GF-D8 (cell line): ENCODE measurements at regions not wholly inside any gene's neighbourhood (a gene's known extent, or its start where the extent isn't known, plus 50 kb on each side); places are given as distances from the start of the nearest gene placed in this dataset.
A peak's percentile ranks its signal among the peaks of the same experiment; 100 is the strongest.

Source experiments
- DNase-seq: peaks from one replicate; lab custom pipeline; 2025; lab: John Stamatoyannopoulos, UW

GRCh38 chr4:113849771-113850170, 88.2 kb upstream of the CAMK2D start:
- DNase-seq = no peak

- DNase-seq = no peak
These were observed 86.2 kb upstream of the CAMK2D start for GRCh38 chr4:113847710-113848109.

- no peak for DNase-seq
These were observed 84.9 kb upstream of the CAMK2D start for GRCh38 chr4:113846433-113846832.

- no peak for DNase-seq
These were observed 83.6 kb upstream of the CAMK2D start for GRCh38 chr4:113845138-113845537.

- DNase-seq = no peak
These were observed 82.8 kb upstream of the CAMK2D start for GRCh38 chr4:113844369-113844768.

- no peak for DNase-seq
These were observed 79.3 kb upstream of the CAMK2D start for GRCh38 chr4:113840861-113841260.

- no peak for DNase-seq
These were observed 76.9 kb upstream of the CAMK2D start for GRCh38 chr4:113838460-113838859.

GRCh38 chr4:113837397-113837796, 75.9 kb upstream of the CAMK2D start:
- DNase-seq = peak; percentile 61

- no peak for DNase-seq
These were observed 73.5 kb upstream of the CAMK2D start for GRCh38 chr4:113835005-113835404.

GRCh38 chr4:113834298-113834697, 72.8 kb upstream of the CAMK2D start:
- DNase-seq = no peak

GRCh38 chr4:113832803-113833202, 71.3 kb upstream of the CAMK2D start:
- no peak for DNase-seq

- no peak for DNase-seq
These were observed 69.9 kb upstream of the CAMK2D start for GRCh38 chr4:113831457-113831856.

- DNase-seq = no peak
These were observed 67.2 kb upstream of the CAMK2D start for GRCh38 chr4:113828702-113829101.

- no peak for DNase-seq
These were observed 65.7 kb upstream of the CAMK2D start for GRCh38 chr4:113827285-113827684.

GRCh38 chr4:113826421-113826820, 64.9 kb upstream of the CAMK2D start:
- DNase-seq = no peak

- DNase-seq = no peak
These were observed 63.7 kb upstream of the CAMK2D start for GRCh38 chr4:113825272-113825671.

- no peak for DNase-seq
These were observed 62.9 kb upstream of the CAMK2D start for GRCh38 chr4:113824396-113824795.

GRCh38 chr4:113823291-113823659, 61.7 kb upstream of the CAMK2D start:
- no peak for DNase-seq

- DNase-seq = no peak
These were observed 61.2 kb upstream of the CAMK2D start for GRCh38 chr4:113822555-113823290.

- no peak for DNase-seq
These were observed 60.3 kb upstream of the CAMK2D start for GRCh38 chr4:113821856-113822255.

- no peak for DNase-seq
These were observed 58.6 kb upstream of the CAMK2D start for GRCh38 chr4:113820108-113820507.

- no peak for DNase-seq
These were observed 54.3 kb upstream of the CAMK2D start for GRCh38 chr4:113815826-113816225.

- DNase-seq = no peak
These were observed 49.8 kb upstream of the CAMK2D start for GRCh38 chr4:113811359-113811758.
